Upper lobe of right lung (tissue), 1 donor: ENCODE measurements at regions not wholly inside any gene's neighbourhood (a gene's known extent, or its start where the extent isn't known, plus 50 kb on each side); places are given as distances from the start of the nearest gene placed in this dataset.

Experiments used
- ATAC-seq: fragments of 200-7000 bp; cut with Tn5 transposase; one replicate; pipeline ENCODE4 v1.9.1; 2020; ENCODE audit warnings: mild to moderate bottlenecking, moderate library complexity
- DNase-seq: peaks from one replicate; pipeline ENCODE4 v3.0.0-alpha.2; 2020
- H3K27ac ChIP-seq: fragments of 200-600 bp; one replicate; pipeline ENCODE4 v1.8.0; 2022
- H3K27me3 ChIP-seq: fragments of 200-600 bp; one replicate; pipeline ENCODE4 v1.8.0; 2022; ENCODE audit warnings: mild to moderate bottlenecking
- H3K36me3 ChIP-seq: fragments of 200-600 bp; one replicate; pipeline ENCODE4 v1.8.0; 2022
- H3K4me1 ChIP-seq: fragments of 200-600 bp; one replicate; pipeline ENCODE4 v1.8.0; 2022
- H3K4me3 ChIP-seq: fragments of 200-600 bp; one replicate; pipeline ENCODE4 v1.8.0; 2022; ENCODE audit warnings: mild to moderate bottlenecking
- H3K9me3 ChIP-seq: fragments of 200-600 bp; one replicate; pipeline ENCODE4 v1.8.0; 2022
- intact Hi-C: fragments of 100-400 bp; cut with DNase I; formaldehyde crosslinking; loops from one replicate; pipeline ENCODE4 v1.11.0; 2022
- TF ChIP-seq, protein P1 (sequence below): fragments of 200-600 bp; IDR thresholded peaks from one replicate; pipeline ENCODE4 v1.8.0; 2022; ENCODE audit warnings: antibody characterized with exemption
- donor health status: DM: no; HTN: yes; CAD: no; lungs with severe emphysema.

DNA sequence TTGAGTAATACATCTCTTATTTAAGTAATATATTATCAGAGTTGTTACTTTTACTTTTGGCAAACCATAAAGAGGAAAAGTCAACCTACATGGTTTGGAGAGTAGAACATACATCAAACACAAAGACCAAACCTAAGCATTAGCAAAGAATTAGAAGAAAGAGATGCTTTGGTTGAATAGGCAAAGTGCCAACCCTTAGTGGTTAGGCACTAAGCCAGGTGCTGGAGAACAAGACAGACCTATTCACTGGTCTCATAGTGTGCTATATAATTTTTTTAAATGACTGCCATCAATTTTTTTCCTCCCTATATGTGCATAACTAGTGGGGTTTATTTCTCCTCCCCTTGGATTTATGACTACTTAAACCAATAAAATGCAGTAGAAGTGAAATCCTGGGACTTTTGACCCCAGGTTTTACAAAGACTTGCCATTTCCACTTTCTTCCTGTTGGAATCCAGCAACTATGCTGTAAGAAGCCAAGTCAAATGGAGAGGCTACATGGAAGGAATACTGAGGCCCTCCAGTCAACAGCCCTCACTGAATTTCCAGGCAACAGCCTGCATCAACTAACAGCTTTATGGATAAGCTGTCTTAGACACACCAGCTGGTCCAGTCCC lies 69.8 kb upstream of the HAO2 start:
- H3K27me3 ChIP-seq: no peaks in the 10 kb centered on the region
- TF ChIP-seq, protein P1, sequence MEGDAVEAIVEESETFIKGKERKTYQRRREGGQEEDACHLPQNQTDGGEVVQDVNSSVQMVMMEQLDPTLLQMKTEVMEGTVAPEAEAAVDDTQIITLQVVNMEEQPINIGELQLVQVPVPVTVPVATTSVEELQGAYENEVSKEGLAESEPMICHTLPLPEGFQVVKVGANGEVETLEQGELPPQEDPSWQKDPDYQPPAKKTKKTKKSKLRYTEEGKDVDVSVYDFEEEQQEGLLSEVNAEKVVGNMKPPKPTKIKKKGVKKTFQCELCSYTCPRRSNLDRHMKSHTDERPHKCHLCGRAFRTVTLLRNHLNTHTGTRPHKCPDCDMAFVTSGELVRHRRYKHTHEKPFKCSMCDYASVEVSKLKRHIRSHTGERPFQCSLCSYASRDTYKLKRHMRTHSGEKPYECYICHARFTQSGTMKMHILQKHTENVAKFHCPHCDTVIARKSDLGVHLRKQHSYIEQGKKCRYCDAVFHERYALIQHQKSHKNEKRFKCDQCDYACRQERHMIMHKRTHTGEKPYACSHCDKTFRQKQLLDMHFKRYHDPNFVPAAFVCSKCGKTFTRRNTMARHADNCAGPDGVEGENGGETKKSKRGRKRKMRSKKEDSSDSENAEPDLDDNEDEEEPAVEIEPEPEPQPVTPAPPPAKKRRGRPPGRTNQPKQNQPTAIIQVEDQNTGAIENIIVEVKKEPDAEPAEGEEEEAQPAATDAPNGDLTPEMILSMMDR: no peak
- ATAC-seq: no peak

DNA sequence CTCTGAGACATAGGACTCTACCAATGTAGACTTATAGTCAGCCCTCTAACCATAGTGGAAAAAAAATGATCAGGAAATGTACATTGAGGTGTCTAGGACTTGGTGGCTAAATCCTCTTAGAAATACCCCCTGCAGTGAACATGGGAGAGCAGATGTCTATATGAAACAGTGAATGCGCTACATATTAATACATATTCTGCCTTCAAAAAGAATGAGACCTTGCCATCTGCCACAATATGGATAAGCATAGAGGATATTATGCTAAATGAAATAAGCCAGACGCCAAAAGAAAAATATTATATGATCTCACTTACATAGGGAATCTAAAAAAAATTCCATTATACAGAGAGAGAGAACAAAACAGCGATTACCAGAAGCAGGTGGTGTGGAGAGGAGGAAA lies 66.6 kb upstream of the HAO2 start:
- no peak overlapping the region for H3K27ac ChIP-seq
- TF ChIP-seq, protein P1: no peak
- intact Hi-C loops: no loop called here
- no peak overlapping the region for H3K4me3 ChIP-seq
- DNase-seq (no peak), ATAC-seq (no peak)
- H3K4me1 ChIP-seq: no peaks in the 10 kb centered on the region
- H3K36me3 ChIP-seq: no peaks in the 10 kb centered on the region
- H3K27me3 ChIP-seq: no peaks in the 10 kb centered on the region
- H3K9me3 ChIP-seq: no peaks in the 10 kb centered on the region

More for the DNA sequence above, 69.8 kb upstream of the HAO2 start:
- Histone ChIP-seq H3K27ac (no peak overlapping the region), H3K36me3 (no peaks in the 10 kb centered on the region), H3K4me3 (no peak overlapping the region), H3K4me1 (no peaks in the 10 kb centered on the region), H3K9me3 (no peaks in the 10 kb centered on the region)
- DNase-seq: no peak
- intact Hi-C loops: no loop called here

DNA sequence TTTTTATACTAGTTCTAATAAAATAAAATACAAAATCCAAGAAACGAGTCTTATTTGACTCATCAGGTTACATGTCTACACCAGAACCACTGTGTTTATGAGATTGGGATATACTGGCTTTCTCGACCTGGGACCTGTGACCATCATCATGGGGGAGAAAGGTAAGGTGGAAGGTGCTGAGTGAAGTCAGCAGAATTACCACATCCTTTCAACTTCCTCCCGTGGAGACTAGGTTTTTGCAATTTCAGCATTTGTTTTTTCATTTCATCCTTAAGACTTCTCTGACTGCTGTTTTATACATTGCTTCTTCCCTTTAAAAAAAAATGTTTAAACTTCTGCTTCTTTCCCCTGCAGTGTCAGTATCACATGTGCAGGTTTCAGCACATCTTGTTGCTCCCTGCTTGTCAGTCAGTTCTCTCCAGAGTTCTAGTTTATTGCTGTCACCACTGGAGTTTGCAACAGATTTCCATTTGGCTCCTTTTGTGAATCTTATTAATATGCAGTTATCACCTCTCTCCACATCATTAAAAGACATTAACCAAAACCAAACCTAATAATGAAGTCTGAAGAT lies 60.4 kb upstream of the HAO2 start:
- Histone ChIP-seq H3K36me3 (no peaks in the 10 kb centered on the region), H3K4me3 (no peak overlapping the region), H3K4me1 (no peaks in the 10 kb centered on the region), H3K27ac (no peak overlapping the region), H3K9me3 (no peaks in the 10 kb centered on the region), H3K27me3 (no peaks in the 10 kb centered on the region)
- intact Hi-C loops: no loop called here
- TF ChIP-seq, protein P1: no peak
- no peak for DNase-seq
- no peak for ATAC-seq

DNA sequence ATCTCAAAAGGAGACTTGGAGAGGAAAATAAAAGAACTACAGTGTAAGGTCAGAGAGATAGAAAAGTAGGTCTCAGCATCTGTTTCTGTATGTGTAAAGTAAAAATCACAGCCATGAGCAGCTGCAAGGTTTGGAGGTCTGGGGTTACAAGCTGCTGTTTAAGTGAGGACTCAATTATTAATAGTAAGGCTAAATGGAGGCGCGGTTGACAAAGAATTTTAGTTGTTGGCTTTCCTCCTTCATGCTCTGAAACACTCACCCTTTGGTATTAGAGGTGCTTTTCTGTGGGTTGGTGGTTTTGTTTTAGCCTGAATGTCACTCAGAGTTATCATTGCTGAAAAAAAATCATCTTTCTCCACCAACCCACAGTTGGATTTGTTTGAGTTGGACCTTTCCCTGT lies 59.8 kb upstream of the HAO2 start:
- no peak overlapping the region for H3K4me3 ChIP-seq
- no peaks in the 10 kb centered on the region for H3K9me3 ChIP-seq
- DNase-seq (no peak), ATAC-seq (no peak)
- TF ChIP-seq, protein P1: no peak
- H3K27ac ChIP-seq: no peak overlapping the region
- H3K4me1 ChIP-seq: no peaks in the 10 kb centered on the region
- intact Hi-C loops: no loop called here
- no peaks in the 10 kb centered on the region for H3K27me3 ChIP-seq
- H3K36me3 ChIP-seq: no peaks in the 10 kb centered on the region

DNA sequence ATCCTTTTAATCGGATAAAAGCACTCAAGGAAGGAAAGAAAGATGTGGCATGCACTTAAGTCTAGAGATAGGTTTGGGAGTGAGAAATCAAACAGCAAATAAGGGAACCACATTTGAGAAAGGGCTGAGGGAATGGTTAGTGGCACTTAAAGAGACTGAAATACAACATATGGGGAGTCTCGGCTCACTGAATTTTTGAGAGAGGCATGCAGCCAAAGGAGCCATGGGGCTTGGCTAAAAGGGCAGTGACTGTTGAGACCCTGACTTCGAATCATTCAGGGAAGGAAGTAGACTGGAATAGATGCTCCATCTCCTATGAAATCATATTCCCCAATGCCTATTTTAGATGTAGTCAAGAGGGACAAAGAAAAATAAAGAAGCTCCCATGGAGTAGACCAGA lies 58.3 kb upstream of the HAO2 start:
- ATAC-seq (no peak), DNase-seq (no peak)
- intact Hi-C loops: no loop called here
- Histone ChIP-seq H3K4me3 (no peak overlapping the region), H3K27me3 (no peaks in the 10 kb centered on the region), H3K27ac (no peak overlapping the region), H3K4me1 (no peaks in the 10 kb centered on the region), H3K36me3 (no peaks in the 10 kb centered on the region), H3K9me3 (no peaks in the 10 kb centered on the region)
- TF ChIP-seq, protein P1: no peak
